ENCODE measurements at regions not wholly inside any gene's neighbourhood (a gene's known extent, or its start where the extent isn't known, plus 50 kb on each side); places are given as distances from the start of the nearest gene placed in this dataset.
"Not testable (repeated sequence)": the region's sequence is repeated elsewhere in the genome, so short reads cannot be mapped to it uniquely, and the experiment has no call there.

DNA sequence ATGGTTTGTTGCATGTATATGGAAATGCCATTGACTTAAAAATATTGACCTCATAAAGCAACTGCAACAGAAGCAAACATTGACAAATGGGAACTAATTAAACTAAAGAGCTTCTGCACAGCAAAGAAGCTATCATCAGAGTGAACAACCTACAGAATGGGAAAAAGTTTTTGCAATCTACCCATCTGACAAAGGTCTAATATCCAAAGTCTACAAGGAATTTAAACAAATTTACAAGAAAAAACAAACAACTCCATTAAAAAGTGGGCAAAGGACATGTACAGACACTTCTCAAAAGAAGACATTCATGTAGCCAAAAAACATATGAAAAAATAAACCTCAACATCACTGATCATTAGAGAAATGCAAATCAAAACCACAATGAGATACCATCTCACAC lies 99.7 kb upstream of the ARG1 start:
- Mint-ChIP-seq H3K36me3 (peaks cover 0 to 13% (median 4%) of the 10 kb centered on the region in 3 donors), H3K9me3 (peaks cover 0 to 24% (median 7%) of the 10 kb centered on the region in 9 donors)
- H3K4me3 Mint-ChIP-seq, H3K27me3 Mint-ChIP-seq, DNase-seq, H3K27ac Mint-ChIP-seq, H3K4me1 Mint-ChIP-seq, ATAC-seq: not testable (repeated sequence)
- POLR2A ChIA-PET: interaction anchor here (0.5 kb wide), 1 partner anchor 1037 kb away, joined by 3 read pairs; no protein-coding TSS in a partner anchor

DNA sequence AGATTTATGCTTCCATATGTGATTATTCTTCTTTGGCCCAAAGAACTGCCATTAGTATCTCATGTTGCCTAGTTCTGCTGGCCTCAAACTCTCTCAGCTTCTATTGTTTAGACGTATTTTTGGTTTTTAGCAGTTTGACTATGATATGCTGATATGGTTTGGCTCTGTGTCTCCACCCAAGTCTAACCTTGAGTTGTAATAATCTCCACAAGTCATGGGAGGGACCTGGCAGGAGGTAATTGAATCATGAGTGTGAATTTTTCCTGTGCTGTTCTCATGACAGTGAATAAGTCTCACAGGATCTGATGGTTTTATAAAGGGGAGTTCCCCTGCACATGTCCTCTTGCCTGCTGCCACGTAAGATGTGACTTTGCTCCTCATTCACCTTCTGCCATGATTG lies 96.7 kb upstream of the ARG1 start:
- POLR2A ChIA-PET: no interaction called here
- Mint-ChIP-seq H3K27ac (no peak overlapping the region), H3K9me3 (peaks cover 0 to 24% (median 7%) of the 10 kb centered on the region in 9 donors), H3K27me3 (no peaks in the 10 kb centered on the region), H3K36me3 (peaks cover 0 to 13% (median 4%) of the 10 kb centered on the region in 3 donors), H3K4me3 (no peak overlapping the region), H3K4me1 (peaks cover 0 to 3% (median 0%) of the 10 kb centered on the region in 4 donors)
- no peak for DNase-seq
- ATAC-seq: no peak

DNA sequence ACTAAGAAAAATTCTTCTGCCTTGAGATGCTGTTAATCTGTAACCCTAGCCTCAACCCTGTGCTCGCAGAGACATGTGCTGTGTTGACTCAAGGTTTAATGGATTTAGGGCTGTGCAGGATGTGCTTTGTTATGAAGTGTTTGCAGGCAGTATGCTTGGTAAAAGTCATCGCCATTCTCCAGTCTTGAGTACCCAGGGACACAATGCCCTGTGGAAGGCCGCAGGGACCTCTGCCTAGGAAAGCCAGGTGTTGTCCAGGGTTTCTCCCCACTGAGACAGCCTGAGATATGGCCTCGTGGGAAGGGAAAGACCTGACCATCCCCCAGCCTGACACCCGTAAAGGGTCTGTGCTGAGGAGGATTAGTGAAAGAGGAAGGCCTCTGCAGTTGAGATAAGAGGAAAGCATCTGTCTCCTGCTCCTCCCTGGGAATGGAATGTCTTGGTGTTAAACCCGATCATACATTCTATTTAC lies 94.2 kb upstream of the ARG1 start:
- POLR2A ChIA-PET, DNase-seq, ATAC-seq, H3K4me3 Mint-ChIP-seq, H3K27me3 Mint-ChIP-seq, H3K4me1 Mint-ChIP-seq: not testable (repeated sequence)
- H3K36me3 Mint-ChIP-seq: peaks cover 0 to 12% (median 4%) of the 10 kb centered on the region in 3 donors
- peak overlapping the region in 2 of 10 donors; percentile 29 to 31 for H3K27ac Mint-ChIP-seq
- H3K9me3 Mint-ChIP-seq: peaks cover 0 to 23% (median 7%) of the 10 kb centered on the region in 9 donors

DNA sequence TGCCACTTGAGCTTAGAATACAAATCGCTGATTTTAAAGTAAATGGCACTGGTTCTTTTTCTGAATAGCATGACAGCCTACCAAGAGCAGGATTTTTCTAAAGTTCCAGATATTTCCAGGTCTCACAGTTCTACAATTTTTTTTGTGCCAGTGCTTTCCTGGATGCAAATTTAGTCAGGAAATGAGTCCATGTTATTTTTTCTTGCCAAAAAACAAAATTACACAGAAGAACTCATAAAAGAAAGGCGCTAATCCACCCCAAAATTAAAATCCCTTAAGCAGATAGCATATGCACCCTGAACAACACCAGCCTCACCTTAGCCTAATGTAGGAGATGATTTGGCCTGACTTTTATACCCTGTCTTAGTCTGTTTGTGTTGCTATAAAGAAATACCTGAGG lies 86.4 kb upstream of the ARG1 start:
- H3K4me1 Mint-ChIP-seq: peaks cover 0 to 6% (median under 1%) of the 10 kb centered on the region in 4 donors
- no peaks in the 10 kb centered on the region for H3K36me3 Mint-ChIP-seq
- DNase-seq (no peak), ATAC-seq (no peak)
- no peak overlapping the region for H3K4me3 Mint-ChIP-seq
- POLR2A ChIA-PET: no interaction called here
- H3K9me3 Mint-ChIP-seq: peaks cover 0 to 2% (median 0%) of the 10 kb centered on the region in 9 donors
- no peak overlapping the region for H3K27ac Mint-ChIP-seq
- no peaks in the 10 kb centered on the region for H3K27me3 Mint-ChIP-seq

DNA sequence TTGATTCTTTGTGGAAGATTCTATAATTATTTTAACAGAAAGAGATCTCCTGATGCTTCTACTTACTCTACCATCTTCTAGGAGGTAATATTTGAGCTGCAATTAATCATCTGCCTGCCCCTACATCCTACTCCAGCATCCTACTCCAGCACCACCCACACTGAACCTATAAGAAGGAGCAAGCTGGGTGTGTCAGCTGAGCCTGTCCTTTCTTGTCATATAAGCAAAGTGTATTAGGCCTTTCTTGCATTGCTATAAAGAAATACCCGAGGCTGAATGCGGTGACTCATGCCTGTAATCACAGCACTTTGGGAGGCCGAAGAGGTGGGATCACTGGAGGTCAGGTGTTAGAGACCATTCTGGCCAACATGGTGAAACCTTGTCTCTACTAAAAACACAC lies 84.2 kb upstream of the ARG1 start:
- Mint-ChIP-seq H3K27ac (no peak overlapping the region), H3K4me3 (no peak overlapping the region), H3K9me3 (peaks cover 0 to 2% (median 0%) of the 10 kb centered on the region in 9 donors), H3K36me3 (no peaks in the 10 kb centered on the region), H3K27me3 (no peaks in the 10 kb centered on the region), H3K4me1 (no peaks in the 10 kb centered on the region)
- POLR2A ChIA-PET: no interaction called here
- no peak for ATAC-seq
- DNase-seq: no peak

DNA sequence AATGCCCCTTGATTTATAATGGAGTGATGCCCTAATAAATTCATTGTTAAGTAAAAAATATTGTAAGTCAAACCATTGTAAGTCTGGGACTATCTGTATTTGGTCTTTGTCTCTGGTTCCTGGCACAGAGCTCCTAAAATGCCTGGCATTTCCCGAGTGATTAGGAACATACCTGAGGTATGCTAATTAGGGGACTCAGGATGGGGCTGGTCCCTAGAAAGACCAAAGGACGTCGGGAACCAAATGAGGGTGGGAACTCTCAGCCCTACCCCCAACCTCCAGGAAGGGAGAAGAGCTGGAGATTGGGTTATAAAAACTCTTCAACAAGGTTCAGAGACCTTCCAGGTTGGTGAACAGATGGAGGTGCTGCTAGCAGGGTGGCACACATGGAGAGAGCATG lies 82.6 kb upstream of the ARG1 start:
- ATAC-seq (no peak), DNase-seq (no peak)
- H3K27ac Mint-ChIP-seq: no peak overlapping the region

DNA sequence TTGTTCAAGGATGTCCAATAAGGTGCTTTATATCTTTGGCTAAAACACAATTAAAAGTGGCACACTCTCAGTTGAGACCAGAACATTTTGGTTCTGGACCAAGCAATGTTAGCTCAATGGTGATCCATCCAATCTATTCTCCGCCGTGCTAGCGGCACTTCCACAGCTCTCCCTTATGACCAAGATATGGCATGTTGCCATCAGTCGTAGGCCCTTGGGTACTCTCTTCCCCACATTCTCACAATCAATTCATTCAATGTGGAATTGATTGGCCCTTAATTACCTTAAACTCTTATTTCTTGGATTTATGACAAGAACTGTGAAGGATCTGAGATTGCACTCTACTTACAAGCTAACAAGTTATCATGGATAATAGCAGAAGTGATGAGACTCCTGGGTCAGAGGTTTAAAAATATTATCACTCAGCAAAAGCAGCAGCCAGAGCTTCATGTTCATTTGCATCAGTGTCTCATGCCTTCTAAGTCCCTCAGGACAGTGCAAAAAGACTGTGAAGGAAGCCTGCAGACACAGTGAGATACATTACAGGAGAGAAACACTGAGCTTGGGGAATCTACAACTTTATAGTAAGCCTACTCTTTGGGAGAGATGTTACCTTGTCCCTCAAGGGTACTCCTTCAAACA lies 80.0 kb upstream of the ARG1 start:
- H3K36me3 Mint-ChIP-seq: peaks cover 0 to 7% (median 0%) of the 10 kb centered on the region in 3 donors
- no peak for ATAC-seq
- H3K27ac Mint-ChIP-seq: no peak overlapping the region
- peaks cover 0 to 10% (median 0%) of the 10 kb centered on the region in 9 donors for H3K9me3 Mint-ChIP-seq
- POLR2A ChIA-PET: no interaction called here
- DNase-seq: no peak
- H3K27me3 Mint-ChIP-seq: no peaks in the 10 kb centered on the region
- H3K4me3 Mint-ChIP-seq: no peak overlapping the region
- H3K4me1 Mint-ChIP-seq: no peaks in the 10 kb centered on the region

More for the DNA sequence above, 82.6 kb upstream of the ARG1 start:
- H3K4me1 Mint-ChIP-seq: no peaks in the 10 kb centered on the region
- POLR2A ChIA-PET: no interaction called here
- H3K4me3 Mint-ChIP-seq: no peak overlapping the region
- H3K36me3 Mint-ChIP-seq: no peaks in the 10 kb centered on the region
- H3K9me3 Mint-ChIP-seq: peaks cover 0 to 2% (median 0%) of the 10 kb centered on the region in 9 donors
- no peaks in the 10 kb centered on the region for H3K27me3 Mint-ChIP-seq

DNA sequence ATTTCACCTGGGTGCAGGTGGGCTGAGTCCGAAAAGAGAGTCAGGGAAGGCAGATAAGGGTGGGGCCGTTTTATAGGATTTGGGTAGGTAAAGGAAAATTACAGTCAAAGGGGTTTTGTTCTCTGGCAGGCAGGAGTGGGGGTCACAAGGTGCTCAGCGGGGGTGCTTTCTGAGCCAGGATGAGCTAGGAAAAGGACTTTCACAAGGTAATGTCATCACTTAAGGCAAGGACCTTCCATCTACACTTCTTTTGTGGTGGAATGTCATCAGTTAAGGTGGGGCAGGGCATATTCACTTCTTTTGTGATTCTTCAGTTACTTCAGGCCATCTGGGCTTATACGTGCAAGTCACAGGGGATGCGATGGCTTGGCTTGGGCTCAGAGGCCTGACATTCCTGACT lies 68.6 kb upstream of the ARG1 start:
- H3K27me3 Mint-ChIP-seq, H3K4me1 Mint-ChIP-seq, H3K36me3 Mint-ChIP-seq, POLR2A ChIA-PET, H3K27ac Mint-ChIP-seq, DNase-seq, ATAC-seq, H3K4me3 Mint-ChIP-seq: not testable (repeated sequence)
- H3K9me3 Mint-ChIP-seq: peaks cover 0 to 15% (median 3%) of the 10 kb centered on the region in 9 donors

DNA sequence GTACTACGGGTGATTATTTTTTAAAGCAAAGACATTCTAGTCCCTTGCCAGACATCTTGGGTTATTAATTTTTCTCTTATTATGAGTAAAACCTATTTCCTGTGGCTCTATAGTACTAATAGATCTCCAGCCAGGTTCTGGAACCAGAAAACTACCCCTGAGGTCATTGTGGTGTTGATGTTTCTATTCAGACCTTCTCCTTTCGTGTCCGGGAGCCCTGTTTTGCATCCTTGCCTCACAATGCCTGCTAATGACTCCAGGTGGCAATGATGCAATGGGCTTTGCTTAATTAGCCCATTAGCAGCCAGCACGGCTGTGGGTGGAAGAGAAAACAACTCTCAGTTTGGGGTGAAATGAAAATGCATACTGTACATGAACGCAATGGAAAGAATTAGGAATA lies 62.9 kb upstream of the ARG1 start:
- ATAC-seq (no peak), DNase-seq (no peak)
- Mint-ChIP-seq H3K4me1 (peaks cover 0 to 3% (median 0%) of the 10 kb centered on the region in 4 donors), H3K27ac (no peak overlapping the region), H3K27me3 (no peaks in the 10 kb centered on the region), H3K9me3 (peaks cover 0 to 6% (median 0%) of the 10 kb centered on the region in 9 donors), H3K36me3 (peaks cover 0 to under 1% (median 0%) of the 10 kb centered on the region in 3 donors), H3K4me3 (no peak overlapping the region)
- POLR2A ChIA-PET: no interaction called here

DNA sequence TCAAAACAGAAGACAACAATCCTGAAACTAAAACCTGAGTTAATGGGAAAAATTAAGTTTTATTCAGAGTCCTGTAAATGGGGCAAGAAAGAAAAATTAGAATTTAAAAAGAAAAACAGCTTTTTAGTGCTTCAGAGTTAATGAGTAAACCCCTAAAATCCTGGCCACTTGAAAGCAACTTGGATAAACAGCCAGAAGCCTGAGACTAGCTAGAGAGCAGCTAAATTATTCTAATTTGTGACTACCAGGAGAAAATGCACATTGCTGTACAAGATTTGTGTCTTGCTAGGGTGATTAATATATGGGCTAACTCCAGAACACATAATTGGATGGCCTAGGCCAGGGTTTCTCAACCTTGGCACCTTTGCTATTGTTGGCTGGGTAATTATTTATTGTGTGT lies 62.4 kb upstream of the ARG1 start:
- Mint-ChIP-seq H3K27me3 (no peaks in the 10 kb centered on the region), H3K4me3 (no peak overlapping the region), H3K9me3 (peaks cover 0 to 6% (median 0%) of the 10 kb centered on the region in 9 donors), H3K27ac (no peak overlapping the region), H3K36me3 (peaks cover 0 to 4% (median 0%) of the 10 kb centered on the region in 3 donors), H3K4me1 (peaks cover 0 to 3% (median 0%) of the 10 kb centered on the region in 4 donors)
- POLR2A ChIA-PET: no interaction called here
- no peak for ATAC-seq
- no peak for DNase-seq

DNA sequence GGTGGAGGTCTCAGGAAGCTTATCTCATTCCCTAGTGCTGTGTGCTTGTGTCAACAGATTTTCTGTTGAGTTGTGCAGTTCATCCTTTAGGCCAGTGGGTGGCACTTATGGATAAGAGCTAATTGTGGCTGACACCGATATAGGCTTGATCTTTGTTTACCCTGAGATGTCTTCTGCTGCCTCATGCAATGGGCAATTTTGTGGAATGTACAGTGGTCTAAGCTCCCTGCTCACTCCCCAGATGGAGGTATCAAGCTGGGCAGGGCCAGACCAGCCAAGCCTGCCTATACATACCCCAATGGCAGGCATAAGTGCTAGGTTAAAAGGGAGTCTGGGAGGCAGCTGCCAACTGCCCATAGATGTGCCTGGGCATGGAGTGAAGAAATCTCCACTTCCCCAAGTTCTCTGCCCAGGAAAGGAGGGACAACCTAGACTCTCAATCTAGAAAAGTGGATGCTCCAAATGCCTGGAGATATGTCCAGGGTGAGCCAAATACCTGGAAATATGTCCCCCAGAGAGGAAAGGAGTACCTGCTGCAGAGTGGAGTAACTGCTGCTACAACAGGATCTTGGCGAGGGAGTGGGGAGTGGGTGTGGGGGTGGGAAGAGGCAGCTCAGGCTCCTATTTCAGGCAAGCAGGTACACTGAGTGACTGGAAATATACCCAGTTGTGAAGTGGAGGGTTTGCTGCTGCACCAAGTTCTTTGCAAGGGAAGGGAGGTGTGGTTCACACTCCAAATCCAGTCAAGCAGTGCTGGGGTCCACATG lies 53.2 kb upstream of the ARG1 start:
- POLR2A ChIA-PET: interaction anchor here (0.7 to 2.7 kb wide), 8 partner anchors 11 to 337 kb away, joined by 3 to 15 read pairs (median 5); no protein-coding TSS in a partner anchor
- Mint-ChIP-seq H3K4me1 (peaks cover 18 to 24% (median 20%) of the 10 kb centered on the region in 4 donors), H3K4me3 (peak overlapping the region in 3 of 10 donors; percentile 3 to 39 (median 9)), H3K36me3 (peaks cover 0 to 7% (median 0%) of the 10 kb centered on the region in 3 donors), H3K9me3 (peaks cover 0 to 12% (median 0%) of the 10 kb centered on the region in 9 donors), H3K27ac (peak overlapping the region in 8 of 10 donors; percentile 5 to 83 (median 57)), H3K27me3 (no peaks in the 10 kb centered on the region)
- DNase-seq: peak in 9 of 10 donors; percentile 21 to 72 (median 54)
- peak; percentile 94 to 95 for ATAC-seq

Data from naive thymus-derived CD8-positive, alpha-beta T cell (primary cell).